ENCODE measurements at regions not wholly inside any gene's neighbourhood (a gene's known extent, or its start where the extent isn't known, plus 50 kb on each side); places are given as distances from the start of the nearest gene placed in this dataset.

DNA sequence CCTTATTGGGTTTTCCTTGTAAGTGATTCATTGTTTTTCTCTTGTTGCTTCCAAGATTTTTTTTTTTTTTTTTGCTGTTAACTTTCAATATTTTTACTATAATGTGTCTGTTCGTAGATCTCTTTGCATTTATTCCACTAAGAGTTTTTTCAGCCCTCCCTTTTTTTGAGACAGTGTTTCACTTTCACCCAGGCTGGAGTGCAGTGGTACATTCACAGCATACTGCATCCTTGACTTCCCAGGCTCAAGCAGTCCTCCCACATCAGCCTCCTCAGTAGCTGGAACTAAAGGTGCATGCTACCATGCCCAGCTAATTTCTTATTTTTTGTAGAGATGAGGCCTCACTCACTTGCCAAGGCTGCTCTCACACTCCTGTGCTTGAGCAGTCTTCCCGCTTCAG, 1282.0 kb upstream of the CNTN5 start:
- no peak for TF ChIP-seq CTCF (IDR thresholded peaks at IDR 0.05; ENCODE audit: insufficient read depth, low read length, poor library complexity, severe bottlenecking)
- TF ChIP-seq EZH2phosphoT487 (conservative IDR thresholded peaks at IDR 0.05; ENCODE audit: low read length) = no peak
